GM18861 (cell line): ENCODE measurements at regions not wholly inside any gene's neighbourhood (a gene's known extent, or its start where the extent isn't known, plus 50 kb on each side); places are given as distances from the start of the nearest gene placed in this dataset.

Experiments
- ATAC-seq: cut with Tn5 transposase; IDR thresholded peaks from one replicate; pipeline ENCODE4 v1.9.1; 2021; ENCODE audit not compliant: unreplicated experiment

- ATAC-seq = no peak
These were observed 61.7 kb upstream of the PPP2R2B start for GRCh38 chr5:146940295-146940694.

GRCh38 chr5:146944019-146944418, 65.5 kb upstream of the PPP2R2B start:
- ATAC-seq = no peak

DNA sequence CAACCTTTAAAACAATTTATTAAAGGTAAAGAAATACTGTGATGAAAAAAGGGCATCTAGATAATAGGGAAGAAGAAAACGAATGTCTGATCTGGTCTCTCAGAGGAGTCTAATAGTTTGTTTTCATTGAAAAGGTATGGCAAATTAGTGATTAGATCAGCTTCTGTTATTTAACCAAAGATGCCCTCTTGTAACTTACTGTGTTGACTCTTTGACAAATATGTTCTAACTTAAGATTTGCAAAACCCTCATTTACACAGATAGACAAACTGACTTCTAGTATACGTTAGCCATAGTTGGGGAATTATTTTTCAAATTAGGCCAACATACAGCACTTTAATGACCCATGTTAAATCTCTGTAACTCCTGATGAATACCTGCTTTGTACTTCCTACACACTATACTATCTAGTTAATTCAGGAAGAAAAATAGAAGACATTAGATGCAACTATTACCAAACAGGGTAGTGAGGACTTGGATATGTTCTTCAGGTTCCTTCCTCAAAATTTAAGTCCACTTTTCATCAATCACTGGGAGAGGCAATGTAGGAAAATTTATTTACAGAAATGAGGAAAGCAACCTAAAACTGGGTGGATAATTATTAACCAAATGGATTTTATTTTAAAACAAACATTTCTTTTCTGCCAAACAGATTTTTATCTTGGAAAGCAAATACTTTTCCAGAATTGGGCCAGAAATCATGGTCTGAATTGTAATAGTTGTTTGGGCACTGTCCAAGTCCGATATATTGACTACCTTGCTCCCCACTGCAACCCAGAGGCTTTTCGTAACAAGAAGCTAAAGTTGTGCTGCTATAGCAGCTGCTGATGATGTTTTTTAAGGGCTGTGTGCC, 66.4 kb upstream of the PPP2R2B start:
- no peak for ATAC-seq

GRCh38 chr5:146945617-146946084, 67.1 kb upstream of the PPP2R2B start:
- no peak for ATAC-seq

DNA sequence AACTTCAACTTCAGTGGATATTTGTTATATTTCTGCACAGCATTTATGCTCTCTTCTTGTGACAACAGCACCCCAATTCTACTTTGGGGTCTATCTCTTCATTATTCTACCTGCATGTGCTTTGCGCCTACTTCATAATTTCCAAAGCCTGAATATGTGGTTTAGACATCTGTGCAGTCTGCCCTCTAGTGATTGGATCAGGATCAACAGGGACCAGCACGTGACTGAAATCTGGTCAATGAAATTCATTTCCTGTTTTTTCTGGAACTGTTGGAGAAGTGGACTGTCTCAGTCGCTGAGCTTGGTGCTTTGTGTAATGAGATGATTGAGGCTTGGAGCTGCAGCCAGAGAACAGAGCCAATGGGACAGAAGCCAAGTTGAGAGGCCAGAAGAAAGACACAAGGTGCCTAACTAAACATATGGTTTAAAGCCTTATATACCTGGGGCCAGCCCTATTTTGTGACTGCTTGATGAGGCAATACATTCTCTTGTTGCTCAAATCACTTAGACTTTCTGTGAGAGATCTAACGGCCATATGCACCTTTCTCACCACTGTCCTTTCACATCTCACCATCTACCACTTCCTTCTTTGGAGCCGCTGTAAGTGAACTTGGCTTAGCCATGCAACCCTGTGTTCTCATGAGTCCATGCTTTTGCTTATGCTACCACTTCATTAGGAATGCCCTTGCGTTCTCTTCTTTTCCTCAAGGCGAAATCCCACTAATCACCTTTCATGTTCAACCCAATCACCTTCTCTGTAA, 68.8 kb upstream of the PPP2R2B start:
- peak; percentile 51 for ATAC-seq

DNA sequence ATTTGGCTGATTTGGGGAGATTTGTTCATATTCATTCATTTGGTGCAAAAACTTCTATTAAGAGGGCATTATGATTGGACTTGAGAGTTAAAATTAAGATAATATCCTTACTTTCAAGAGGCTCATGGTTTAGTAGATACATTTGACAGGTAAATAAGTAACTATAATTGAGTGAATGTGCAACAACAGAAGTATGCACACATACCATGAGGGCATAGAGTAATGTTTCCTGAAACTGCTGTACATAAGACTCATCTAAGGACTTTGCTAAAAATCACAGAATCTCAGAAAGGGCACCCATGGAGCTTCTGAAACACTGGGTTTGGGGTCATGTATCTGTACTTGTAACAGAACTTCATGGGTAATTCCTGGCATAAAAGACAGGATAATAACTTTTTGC, 70.1 kb upstream of the PPP2R2B start:
- ATAC-seq = no peak

DNA sequence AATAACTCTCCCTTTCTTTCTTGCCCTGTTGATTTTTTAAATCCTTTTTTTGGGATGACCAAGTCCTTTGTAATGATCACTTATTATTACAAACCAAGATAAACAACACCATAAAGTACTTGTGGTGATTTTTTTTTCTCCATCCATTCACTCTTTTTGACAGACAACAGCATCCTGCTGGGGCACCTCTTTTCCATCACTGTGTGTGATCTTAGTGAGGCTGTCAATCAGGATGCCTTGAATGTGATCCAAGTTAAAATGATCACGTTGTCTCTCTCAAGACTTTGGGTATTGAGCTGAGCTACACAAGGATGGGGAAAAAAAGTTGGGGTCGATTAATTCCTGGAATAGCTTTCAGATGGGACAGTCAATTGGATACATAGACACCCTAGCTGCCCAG, 73.6 kb upstream of the PPP2R2B start:
- ATAC-seq = no peak

- ATAC-seq = no peak
These were observed 77.7 kb upstream of the PPP2R2B start for GRCh38 chr5:146956217-146956616.

DNA sequence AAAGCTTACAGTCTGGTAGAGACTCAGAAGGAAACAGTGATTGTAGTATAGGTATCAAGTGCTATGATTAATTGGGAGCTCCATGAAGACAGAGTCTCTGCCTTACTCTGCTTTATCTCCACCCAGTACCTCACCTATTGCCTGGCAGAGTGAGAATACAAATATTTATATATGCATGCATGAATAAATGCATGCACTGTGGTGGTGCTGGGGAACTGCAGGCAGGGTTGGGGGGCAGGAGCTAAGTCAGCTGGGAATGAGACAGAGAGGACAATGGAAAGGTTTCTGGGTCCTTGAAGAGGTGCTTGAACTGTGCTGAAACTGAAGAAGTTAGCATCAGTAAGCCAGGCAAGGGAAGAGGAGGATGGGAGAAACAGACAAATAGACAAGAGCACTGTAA, 80.8 kb upstream of the PPP2R2B start:
- no peak for ATAC-seq

DNA sequence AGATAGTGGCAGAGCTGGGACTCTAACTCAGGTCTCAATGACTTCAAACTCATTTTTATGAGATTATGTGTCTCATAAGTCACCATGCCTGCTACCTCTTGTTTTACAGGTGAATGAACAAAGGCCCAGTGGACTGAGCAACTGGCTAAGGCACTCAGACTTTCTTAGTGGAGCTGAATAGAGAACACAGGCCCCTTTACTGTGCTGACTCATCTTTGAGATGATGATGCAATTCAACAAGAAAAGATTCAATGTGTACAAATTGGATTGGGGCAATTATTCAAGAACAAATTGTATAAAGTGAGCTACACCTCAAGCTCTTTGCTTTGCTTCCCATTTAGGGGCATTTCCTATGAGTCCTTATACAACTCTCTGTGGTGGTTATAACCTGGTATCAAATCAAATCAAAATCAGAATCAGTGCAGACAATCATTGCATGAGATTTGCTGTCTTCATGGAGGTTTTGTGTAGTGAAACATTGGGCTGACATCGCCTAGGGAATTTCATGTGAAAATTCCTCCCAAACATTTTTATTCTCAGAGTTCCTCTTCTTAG, 84.3 kb upstream of the PPP2R2B start:
- ATAC-seq = no peak

- peak; percentile 99 for ATAC-seq
These were observed 87.5 kb upstream of the PPP2R2B start for GRCh38 chr5:146965761-146966659.

DNA sequence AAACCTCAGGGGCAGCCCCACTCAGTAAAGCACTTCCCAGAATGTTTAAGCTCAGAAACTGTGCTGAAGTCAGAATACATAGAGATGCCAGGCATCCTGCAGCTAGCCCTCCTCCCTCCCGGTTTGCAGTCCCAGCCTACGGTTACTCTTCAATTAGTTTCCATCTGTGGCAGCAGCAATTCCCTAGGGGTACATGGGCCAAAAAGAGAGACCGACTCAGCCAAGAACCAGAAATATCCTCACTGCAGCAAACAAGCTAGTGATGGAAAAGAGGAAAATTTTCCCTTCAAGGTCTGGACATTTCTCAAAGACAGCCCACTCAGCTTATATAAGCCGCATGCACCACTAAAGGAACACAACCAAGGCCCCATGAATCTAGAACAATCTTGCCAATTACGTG, 89.1 kb upstream of the PPP2R2B start:
- no peak for ATAC-seq

DNA sequence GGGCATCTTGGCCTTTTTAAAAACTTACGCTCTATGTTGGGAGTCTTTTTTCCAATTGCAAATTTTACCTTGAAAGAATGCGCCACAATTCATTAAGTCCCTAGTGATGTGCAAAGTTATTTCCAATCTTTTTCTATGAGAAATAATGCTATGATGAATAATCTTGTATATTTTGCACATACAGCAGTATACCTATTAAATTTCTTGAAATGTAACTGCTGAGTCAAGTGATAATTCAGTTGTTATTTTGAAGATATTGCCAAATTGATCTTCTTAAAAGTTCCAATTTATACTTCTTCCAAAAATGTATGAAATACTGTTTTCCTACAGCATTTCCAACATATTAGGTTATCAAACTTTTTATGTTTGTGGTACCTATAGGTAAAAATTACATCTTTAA, 92.8 kb upstream of the PPP2R2B start:
- no peak for ATAC-seq

- ATAC-seq = no peak
These were observed 107.9 kb upstream of the PPP2R2B start for GRCh38 chr5:146986469-146986868.

DNA sequence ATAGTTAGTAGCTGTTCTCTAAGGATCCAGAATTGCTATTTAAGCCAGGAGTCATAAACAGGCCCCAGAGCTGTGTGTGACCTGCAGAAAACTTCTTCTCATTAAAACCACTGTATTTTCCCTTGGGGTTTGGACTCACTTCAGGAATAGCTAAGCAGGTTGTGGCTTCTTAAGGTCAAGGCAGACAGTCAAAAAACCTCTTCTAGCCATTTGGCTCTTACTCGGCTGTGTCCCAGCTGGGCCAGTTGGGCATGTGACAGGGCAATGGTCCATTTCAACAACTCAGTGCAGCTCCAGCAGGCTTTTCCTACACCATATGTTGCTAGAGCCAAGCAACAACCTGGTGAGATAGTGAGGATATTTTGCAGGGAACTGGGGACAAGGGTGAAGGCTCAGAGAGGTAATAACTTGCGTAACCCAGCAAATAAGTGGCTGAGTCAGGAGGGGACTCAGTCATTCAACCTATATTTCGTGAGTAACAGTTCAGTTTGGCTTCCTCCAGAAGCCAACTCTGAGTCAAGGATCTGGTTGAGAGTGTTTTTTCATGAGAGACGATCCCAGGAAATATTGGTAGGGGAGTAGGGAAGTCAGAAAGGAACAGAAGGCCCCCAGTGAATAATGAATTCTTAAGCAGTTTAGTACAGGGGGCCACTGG, 115.4 kb upstream of the PPP2R2B start:
- no peak for ATAC-seq

GRCh38 chr5:146995878-146996277, 117.3 kb upstream of the PPP2R2B start:
- no peak for ATAC-seq

GRCh38 chr5:147015405-147015804, 136.8 kb upstream of the PPP2R2B start:
- no peak for ATAC-seq

DNA sequence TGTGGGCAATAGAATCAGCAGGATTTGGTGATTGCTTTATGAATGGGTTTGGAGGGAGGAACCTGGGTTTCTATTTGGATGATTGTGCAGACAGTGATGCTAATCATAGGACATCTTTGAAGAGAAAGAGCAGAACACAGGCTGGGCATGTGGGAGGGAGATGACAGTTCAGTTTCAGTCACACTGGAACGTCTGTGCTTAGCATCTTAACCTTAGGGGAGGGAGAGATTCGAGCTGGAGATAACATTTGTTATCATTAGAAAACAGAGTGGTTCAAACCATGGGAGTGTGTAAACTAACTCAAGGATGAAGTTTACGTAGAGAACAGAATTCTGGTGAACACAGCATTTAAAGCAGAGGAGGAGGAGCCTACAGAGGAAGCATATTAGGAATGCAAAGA, 138.6 kb upstream of the PPP2R2B start:
- no peak for ATAC-seq

GRCh38 chr5:147017621-147018020, 139.1 kb upstream of the PPP2R2B start:
- no peak for ATAC-seq

DNA sequence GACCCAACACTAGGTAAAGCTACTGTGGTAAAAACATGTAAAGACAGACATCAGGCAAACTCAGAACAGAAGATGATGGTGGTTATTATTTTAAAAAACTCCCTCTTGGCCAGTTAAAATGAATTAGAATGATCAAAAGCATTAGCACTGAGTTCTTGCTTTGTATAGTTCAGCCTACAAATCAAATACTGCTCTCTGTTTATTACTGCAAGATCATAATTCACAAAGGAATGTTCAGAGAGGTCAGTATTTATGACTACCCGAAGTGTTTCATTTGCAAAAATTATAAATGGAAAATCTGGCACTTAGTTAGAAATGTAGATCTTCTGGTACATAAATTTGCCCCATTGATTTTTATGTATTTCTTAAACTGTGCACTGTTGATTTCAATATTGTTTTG, 140.3 kb upstream of the PPP2R2B start:
- no peak for ATAC-seq
